HEK293 (cell line): ENCODE measurements at regions not wholly inside any gene's neighbourhood (a gene's known extent, or its start where the extent isn't known, plus 50 kb on each side); places are given as distances from the start of the nearest gene placed in this dataset.
"Not testable (repeated sequence)": the region's sequence is repeated elsewhere in the genome, so short reads cannot be mapped to it uniquely, and the experiment has no call there.

Source experiments
- KLF10 ChIP-seq: fragments of 450-650 bp; IDR thresholded peaks from 2 replicates; pipeline ENCODE4 v1.5.1; 2018; ENCODE audit warnings: missing biosample characterization, mild to moderate bottlenecking, missing genetic modification characterization
- KLF16 ChIP-seq: fragments of 450-650 bp; formaldehyde crosslinking; IDR thresholded peaks from 2 replicates; pipeline ENCODE4 v1.5.1; 2017; ENCODE audit warnings: missing biosample characterization, missing genetic modification characterization
- SETDB1 ChIP-seq: IDR thresholded peaks from one replicate; pipeline ENCODE4 v1.6.1; 2017; ENCODE audit warnings: mild to moderate bottlenecking, low read length, moderate library complexity, mixed read lengths; ENCODE audit not compliant: insufficient read length
- ZFP69B ChIP-seq: fragments of 450-650 bp; formaldehyde crosslinking; IDR thresholded peaks from 2 replicates; pipeline ENCODE4 v1.5.1; 2016; ENCODE audit warnings: missing biosample characterization, missing genetic modification characterization
- ZNF114 ChIP-seq: fragments of 450-650 bp; formaldehyde crosslinking; IDR thresholded peaks from 2 replicates; pipeline ENCODE4 v1.5.0; 2017; ENCODE audit warnings: missing biosample characterization, missing genetic modification characterization
- ZNF394 ChIP-seq: fragments of 450-650 bp; formaldehyde crosslinking; IDR thresholded peaks from 2 replicates; pipeline ENCODE4 v1.5.1; 2016; ENCODE audit warnings: missing biosample characterization, missing genetic modification characterization, mild to moderate bottlenecking, moderate library complexity, borderline replicate concordance
- ZNF416 ChIP-seq: fragments of 450-650 bp; formaldehyde crosslinking; IDR thresholded peaks from 2 replicates; pipeline ENCODE4 v1.5.1; 2016; ENCODE audit warnings: missing biosample characterization, missing genetic modification characterization
- ZNF521 ChIP-seq: fragments of 450-650 bp; formaldehyde crosslinking; IDR thresholded peaks from 2 replicates; pipeline ENCODE4 v1.5.1; 2017; ENCODE audit warnings: missing biosample characterization, mild to moderate bottlenecking, missing genetic modification characterization
- ZNF544 ChIP-seq: fragments of 450-650 bp; formaldehyde crosslinking; IDR thresholded peaks from 2 replicates; pipeline ENCODE4 v1.5.0; 2017; ENCODE audit warnings: missing biosample characterization, missing genetic modification characterization
- ZNF660 ChIP-seq: fragments of 450-650 bp; IDR thresholded peaks from 2 replicates; pipeline ENCODE4 v1.5.1; 2018; ENCODE audit warnings: missing biosample characterization, mild to moderate bottlenecking, missing genetic modification characterization
- TF ChIP-seq, protein P1 (sequence below): fragments of 450-650 bp; formaldehyde crosslinking; IDR thresholded peaks from 2 replicates; pipeline ENCODE4 v1.5.1; 2016; ENCODE audit warnings: missing biosample characterization, missing genetic modification characterization
- TF ChIP-seq, protein P2 (sequence below): fragments of 450-650 bp; IDR thresholded peaks from 2 replicates; pipeline ENCODE4 v1.5.1; 2018; ENCODE audit warnings: missing biosample characterization, missing genetic modification characterization
- TF ChIP-seq, protein P3 (sequence below): fragments of 450-650 bp; formaldehyde crosslinking; IDR thresholded peaks from 2 replicates; pipeline ENCODE4 v1.5.1; 2016; ENCODE audit warnings: missing biosample characterization, missing genetic modification characterization

DNA sequence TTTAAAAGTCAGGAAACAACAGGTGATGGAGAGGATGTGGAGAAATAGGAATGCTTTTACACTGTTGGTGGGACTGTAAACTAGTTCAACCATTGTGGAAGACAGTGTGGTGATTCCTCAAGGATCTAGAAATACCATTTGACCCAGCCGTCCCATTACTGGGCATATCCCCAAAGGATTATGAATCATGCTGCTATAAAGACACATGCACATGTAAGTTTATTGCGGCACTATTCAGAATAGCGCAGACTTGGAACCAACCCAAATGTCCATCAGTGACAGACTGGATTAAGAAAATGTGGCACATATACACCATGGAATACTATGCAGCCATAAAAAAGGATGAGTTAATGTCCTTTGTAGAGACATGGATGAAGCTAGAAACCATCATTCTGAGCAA is 359.8 kb upstream of the CCDC179 start:
- TF ChIP-seq ZNF521 (tag by site-specific recombination); KLF16 (tag by site-specific recombination); ZFP69B; ZNF660 (tag by site-specific recombination); ZNF114 (tag by site-specific recombination); ZNF544 (tag by site-specific recombination); SETDB1; ZNF416 (tag by site-specific recombination); KLF10; ZNF394 (tag by site-specific recombination): not testable (repeated sequence)
- TF ChIP-seq, protein P1, sequence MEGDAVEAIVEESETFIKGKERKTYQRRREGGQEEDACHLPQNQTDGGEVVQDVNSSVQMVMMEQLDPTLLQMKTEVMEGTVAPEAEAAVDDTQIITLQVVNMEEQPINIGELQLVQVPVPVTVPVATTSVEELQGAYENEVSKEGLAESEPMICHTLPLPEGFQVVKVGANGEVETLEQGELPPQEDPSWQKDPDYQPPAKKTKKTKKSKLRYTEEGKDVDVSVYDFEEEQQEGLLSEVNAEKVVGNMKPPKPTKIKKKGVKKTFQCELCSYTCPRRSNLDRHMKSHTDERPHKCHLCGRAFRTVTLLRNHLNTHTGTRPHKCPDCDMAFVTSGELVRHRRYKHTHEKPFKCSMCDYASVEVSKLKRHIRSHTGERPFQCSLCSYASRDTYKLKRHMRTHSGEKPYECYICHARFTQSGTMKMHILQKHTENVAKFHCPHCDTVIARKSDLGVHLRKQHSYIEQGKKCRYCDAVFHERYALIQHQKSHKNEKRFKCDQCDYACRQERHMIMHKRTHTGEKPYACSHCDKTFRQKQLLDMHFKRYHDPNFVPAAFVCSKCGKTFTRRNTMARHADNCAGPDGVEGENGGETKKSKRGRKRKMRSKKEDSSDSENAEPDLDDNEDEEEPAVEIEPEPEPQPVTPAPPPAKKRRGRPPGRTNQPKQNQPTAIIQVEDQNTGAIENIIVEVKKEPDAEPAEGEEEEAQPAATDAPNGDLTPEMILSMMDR (tag by site-specific recombination), result not testable (repeated sequence)
- TF ChIP-seq, protein P2, sequence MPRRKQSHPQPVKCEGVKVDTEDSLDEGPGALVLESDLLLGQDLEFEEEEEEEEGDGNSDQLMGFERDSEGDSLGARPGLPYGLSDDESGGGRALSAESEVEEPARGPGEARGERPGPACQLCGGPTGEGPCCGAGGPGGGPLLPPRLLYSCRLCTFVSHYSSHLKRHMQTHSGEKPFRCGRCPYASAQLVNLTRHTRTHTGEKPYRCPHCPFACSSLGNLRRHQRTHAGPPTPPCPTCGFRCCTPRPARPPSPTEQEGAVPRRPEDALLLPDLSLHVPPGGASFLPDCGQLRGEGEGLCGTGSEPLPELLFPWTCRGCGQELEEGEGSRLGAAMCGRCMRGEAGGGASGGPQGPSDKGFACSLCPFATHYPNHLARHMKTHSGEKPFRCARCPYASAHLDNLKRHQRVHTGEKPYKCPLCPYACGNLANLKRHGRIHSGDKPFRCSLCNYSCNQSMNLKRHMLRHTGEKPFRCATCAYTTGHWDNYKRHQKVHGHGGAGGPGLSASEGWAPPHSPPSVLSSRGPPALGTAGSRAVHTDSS (tag by site-specific recombination), result not testable (repeated sequence)
- TF ChIP-seq, protein P3, sequence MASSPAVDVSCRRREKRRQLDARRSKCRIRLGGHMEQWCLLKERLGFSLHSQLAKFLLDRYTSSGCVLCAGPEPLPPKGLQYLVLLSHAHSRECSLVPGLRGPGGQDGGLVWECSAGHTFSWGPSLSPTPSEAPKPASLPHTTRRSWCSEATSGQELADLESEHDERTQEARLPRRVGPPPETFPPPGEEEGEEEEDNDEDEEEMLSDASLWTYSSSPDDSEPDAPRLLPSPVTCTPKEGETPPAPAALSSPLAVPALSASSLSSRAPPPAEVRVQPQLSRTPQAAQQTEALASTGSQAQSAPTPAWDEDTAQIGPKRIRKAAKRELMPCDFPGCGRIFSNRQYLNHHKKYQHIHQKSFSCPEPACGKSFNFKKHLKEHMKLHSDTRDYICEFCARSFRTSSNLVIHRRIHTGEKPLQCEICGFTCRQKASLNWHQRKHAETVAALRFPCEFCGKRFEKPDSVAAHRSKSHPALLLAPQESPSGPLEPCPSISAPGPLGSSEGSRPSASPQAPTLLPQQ (tag by site-specific recombination), result not testable (repeated sequence)
